ENCODE measurements at regions not wholly inside any gene's neighbourhood (a gene's known extent, or its start where the extent isn't known, plus 50 kb on each side); places are given as distances from the start of the nearest gene placed in this dataset.

DNA sequence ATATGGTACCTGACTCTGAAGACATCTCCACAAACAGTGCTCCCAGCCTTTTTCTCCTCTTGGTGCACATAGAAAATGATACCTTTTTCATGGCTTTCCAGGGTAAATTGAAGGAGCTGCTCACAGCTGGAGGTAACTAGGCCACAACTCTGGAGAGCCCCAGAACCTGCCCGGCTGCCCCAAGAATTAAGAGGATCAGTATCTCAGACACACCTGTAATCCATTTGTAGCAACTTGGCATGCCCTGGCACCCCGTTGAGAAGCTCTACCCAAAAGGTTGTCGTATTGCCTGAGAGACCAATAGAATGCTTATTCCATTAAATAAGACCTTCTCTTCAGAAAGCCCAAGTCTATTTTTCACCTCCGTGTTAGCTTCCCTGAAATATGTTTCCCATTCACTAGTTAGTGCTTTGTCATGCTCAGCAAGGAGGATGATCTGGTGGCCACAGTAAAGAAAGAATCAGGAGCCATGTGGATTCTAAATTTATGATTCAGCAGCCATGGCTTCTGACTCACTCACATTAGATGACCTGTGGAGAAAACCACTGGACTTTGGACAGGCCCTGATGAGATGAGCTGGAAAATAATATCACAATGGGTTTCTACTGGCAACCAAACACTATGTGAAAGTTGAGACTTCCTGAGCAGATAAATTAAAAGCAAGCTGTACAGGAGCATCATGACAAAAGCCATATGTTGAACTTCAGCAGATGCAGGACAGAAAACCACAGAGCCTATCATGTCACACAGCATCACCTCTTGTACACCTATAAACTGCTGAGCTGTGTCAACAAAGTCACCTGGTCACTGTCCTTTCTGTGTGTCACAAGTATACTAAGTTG lies 253.3 kb upstream of the OSR1 start:
- CTCF ChIA-PET, result interaction anchor here (1.2 kb wide), 1 partner anchor 32 kb away, joined by 6 read pairs; no protein-coding TSS in a partner anchor
- POLR2A ChIA-PET, result interaction anchor here (0.6 kb wide), 1 partner anchor 38 kb away, joined by 3 read pairs; no protein-coding TSS in a partner anchor
- DNase-seq (ENCODE audit: low read depth), result peak; percentile 98
- Histone ChIP-seq H3K36me3 (ENCODE audit: control insufficient read depth, insufficient read depth, low read length) (no peaks in the 10 kb centered on the region), H3K4me3 (ENCODE audit: low read depth, low read length) (no peak overlapping the region), H3K27me3 (ENCODE audit: control insufficient read depth, insufficient read depth, low read length) (no peaks in the 10 kb centered on the region)
- TF ChIP-seq, protein P1, sequence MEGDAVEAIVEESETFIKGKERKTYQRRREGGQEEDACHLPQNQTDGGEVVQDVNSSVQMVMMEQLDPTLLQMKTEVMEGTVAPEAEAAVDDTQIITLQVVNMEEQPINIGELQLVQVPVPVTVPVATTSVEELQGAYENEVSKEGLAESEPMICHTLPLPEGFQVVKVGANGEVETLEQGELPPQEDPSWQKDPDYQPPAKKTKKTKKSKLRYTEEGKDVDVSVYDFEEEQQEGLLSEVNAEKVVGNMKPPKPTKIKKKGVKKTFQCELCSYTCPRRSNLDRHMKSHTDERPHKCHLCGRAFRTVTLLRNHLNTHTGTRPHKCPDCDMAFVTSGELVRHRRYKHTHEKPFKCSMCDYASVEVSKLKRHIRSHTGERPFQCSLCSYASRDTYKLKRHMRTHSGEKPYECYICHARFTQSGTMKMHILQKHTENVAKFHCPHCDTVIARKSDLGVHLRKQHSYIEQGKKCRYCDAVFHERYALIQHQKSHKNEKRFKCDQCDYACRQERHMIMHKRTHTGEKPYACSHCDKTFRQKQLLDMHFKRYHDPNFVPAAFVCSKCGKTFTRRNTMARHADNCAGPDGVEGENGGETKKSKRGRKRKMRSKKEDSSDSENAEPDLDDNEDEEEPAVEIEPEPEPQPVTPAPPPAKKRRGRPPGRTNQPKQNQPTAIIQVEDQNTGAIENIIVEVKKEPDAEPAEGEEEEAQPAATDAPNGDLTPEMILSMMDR (IDR thresholded peaks at IDR 0.05; ENCODE audit: insufficient read depth, low read depth, low read length), result no peak

DNA sequence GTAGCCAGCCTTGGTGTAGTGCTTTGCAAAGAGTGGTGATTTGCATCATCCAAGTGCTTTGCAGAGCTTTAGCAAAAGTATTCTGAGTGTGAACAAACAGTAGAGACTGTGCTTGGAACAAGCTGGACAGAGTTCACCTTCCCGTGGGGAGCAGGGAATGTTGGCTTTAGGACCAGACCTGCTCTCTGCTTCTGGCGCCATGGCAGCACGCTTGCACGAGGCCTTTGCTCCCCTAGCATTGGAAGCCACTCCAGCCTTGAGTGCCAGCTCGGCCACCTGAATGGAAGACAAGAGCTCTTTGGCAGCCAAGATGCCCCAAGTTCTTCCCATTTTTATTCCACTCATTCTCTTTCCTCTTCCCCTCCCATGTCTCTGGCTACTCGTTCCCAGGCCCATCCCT lies 250.8 kb upstream of the OSR1 start:
- Histone ChIP-seq H3K4me3 (ENCODE audit: low read depth, low read length) (no peak overlapping the region), H3K36me3 (ENCODE audit: control insufficient read depth, insufficient read depth, low read length) (no peaks in the 10 kb centered on the region), H3K27me3 (ENCODE audit: control insufficient read depth, insufficient read depth, low read length) (no peaks in the 10 kb centered on the region)
- no peak for DNase-seq (ENCODE audit: low read depth)
- TF ChIP-seq, protein P1 (IDR thresholded peaks at IDR 0.05; ENCODE audit: insufficient read depth, low read depth, low read length), result no peak
- ChIA-PET CTCF (interaction anchor here (1.4 kb wide), 1 partner anchor 859 kb away, joined by 3 read pairs; no protein-coding TSS in a partner anchor), POLR2A (no interaction called here)

DNA sequence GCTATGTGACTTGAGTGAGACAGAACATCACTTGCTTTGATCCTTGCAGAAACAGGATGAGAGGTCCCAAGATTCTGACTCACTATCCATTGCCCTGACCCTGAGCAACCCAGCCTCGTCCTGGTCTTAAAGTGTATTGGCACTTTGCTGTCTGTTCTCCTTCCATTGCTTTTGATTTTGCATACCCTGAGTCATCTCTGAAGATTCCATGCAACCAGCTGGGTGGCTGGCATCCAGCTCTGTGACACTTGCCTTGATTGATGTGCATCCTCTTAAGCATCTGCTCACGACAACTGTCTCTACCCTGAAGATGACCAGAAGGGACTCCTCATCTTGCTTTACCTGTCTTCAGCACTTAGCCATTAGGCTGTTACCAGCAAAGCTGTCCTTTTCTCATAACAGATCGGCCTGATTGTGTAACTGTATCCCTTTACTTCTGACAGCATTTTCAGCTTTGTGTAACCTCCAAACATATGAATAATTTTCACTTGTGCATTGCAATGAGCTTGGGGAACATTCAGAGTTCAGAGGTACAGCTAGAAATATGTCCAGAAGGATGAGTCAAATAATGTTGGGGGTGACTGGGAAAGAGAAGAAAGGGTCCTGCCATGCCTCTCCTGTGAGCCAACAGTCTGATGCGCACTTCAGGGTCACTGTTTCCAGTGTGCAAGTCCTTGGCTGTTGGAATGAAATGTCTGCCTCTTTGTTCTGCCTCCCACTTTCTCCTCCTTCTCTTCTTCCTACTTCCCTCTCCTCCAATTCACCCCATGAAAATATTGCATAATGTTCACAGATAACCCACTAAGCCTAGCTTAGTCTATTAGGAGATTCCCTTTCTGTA lies 249.7 kb upstream of the OSR1 start:
- ChIA-PET POLR2A (interaction anchor here (0.5 to 1.2 kb wide), 2 partner anchors 30 to 33 kb away, joined by 4 read pairs; no protein-coding TSS in a partner anchor), CTCF (interaction anchor here (0.7 to 1.4 kb wide), 2 partner anchors 239 to 858 kb away, joined by 3 read pairs; no protein-coding TSS in a partner anchor)
- DNase-seq (ENCODE audit: low read depth), result no peak
- H3K36me3 ChIP-seq (ENCODE audit: control insufficient read depth, insufficient read depth, low read length), result no peaks in the 10 kb centered on the region
- TF ChIP-seq, protein P1 (IDR thresholded peaks at IDR 0.05; ENCODE audit: insufficient read depth, low read depth, low read length), result no peak
- no peak overlapping the region for H3K4me3 ChIP-seq (ENCODE audit: low read depth, low read length)
- no peaks in the 10 kb centered on the region for H3K27me3 ChIP-seq (ENCODE audit: control insufficient read depth, insufficient read depth, low read length)

DNA sequence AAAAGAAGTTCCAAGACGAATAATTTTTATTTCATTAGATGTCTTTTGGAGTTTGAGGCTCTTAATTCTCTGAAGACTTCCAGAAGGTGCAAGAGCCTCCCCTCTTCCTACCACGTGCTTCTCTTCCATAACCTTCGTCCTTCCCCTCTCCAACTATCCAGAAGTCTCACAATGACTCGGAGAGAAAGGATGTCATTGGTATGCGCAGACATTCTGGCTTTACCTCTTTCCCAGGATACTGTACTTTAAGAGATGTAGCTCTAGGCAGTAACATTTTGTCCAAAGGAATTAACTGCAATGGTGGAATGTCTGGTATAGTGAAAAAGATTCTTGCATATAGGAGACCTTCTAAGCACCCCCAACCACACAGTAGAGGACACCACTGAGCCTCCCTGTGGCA lies 249.0 kb upstream of the OSR1 start:
- Histone ChIP-seq H3K27me3 (ENCODE audit: control insufficient read depth, insufficient read depth, low read length) (no peaks in the 10 kb centered on the region), H3K36me3 (ENCODE audit: control insufficient read depth, insufficient read depth, low read length) (no peaks in the 10 kb centered on the region), H3K4me3 (ENCODE audit: low read depth, low read length) (no peak overlapping the region)
- TF ChIP-seq, protein P1 (IDR thresholded peaks at IDR 0.05; ENCODE audit: insufficient read depth, low read depth, low read length), result no peak
- DNase-seq (ENCODE audit: low read depth), result no peak
- ChIA-PET POLR2A (interaction anchor here (1.2 kb wide), 1 partner anchor 32 kb away, joined by 4 read pairs; no protein-coding TSS in a partner anchor), CTCF (no interaction called here)

DNA sequence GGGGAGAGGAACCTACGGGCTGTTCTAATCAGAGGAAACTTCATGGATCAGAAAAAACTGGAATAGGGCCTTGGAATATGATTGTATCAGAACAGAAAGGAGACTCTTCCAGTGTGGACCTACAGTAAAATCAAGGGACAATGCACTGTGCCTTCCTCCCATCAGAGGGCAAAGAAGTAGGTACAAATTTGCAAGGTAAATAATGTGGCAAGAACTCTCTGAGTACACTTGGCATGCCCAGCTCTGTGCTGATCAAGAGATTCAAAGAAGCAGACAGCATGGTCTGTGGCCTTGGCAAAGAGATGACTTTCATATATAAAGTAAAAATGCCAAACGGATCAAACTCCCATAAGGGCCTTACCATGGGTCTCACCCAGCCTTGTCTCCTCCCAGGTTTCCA lies 242.6 kb upstream of the OSR1 start:
- Histone ChIP-seq H3K4me3 (ENCODE audit: low read depth, low read length) (no peak overlapping the region), H3K36me3 (ENCODE audit: control insufficient read depth, insufficient read depth, low read length) (no peaks in the 10 kb centered on the region), H3K27me3 (ENCODE audit: control insufficient read depth, insufficient read depth, low read length) (no peaks in the 10 kb centered on the region)
- CTCF ChIA-PET, result no interaction called here
- TF ChIP-seq, protein P1 (IDR thresholded peaks at IDR 0.05; ENCODE audit: insufficient read depth, low read depth, low read length), result no peak
- POLR2A ChIA-PET, result no interaction called here
- no peak for DNase-seq (ENCODE audit: low read depth)
